WTC11 (cell line): ENCODE measurements at regions not wholly inside any gene's neighbourhood (a gene's known extent, or its start where the extent isn't known, plus 50 kb on each side); places are given as distances from the start of the nearest gene placed in this dataset.

ENCODE experiments used
- CREM ChIP-seq: sonication (generic); formaldehyde crosslinking; IDR thresholded peaks from 2 replicates; pipeline ENCODE4 v1.8.1; 2022; ENCODE audit warnings: mild to moderate bottlenecking, missing genetic modification reagents, moderate library complexity
- ELF4 ChIP-seq: sonication (generic); formaldehyde crosslinking; IDR thresholded peaks from 2 replicates; pipeline ENCODE4 v1.8.1; 2022; ENCODE audit warnings: low read depth, mild to moderate bottlenecking, moderate library complexity, missing genetic modification reagents
- FOXP4 ChIP-seq: sonication (generic); formaldehyde crosslinking; IDR thresholded peaks from 2 replicates; pipeline ENCODE4 v1.8.0; 2022; ENCODE audit warnings: mild to moderate bottlenecking, missing genetic modification reagents
- HMGXB4 ChIP-seq: sonication (generic); formaldehyde crosslinking; IDR thresholded peaks from 2 replicates; pipeline ENCODE4 v1.8.1; 2023; ENCODE audit warnings: mild to moderate bottlenecking, moderate library complexity, missing genetic modification reagents
- JUN ChIP-seq: sonication (generic); formaldehyde crosslinking; IDR thresholded peaks from 2 replicates; pipeline ENCODE4 v1.8.0; 2023; ENCODE audit warnings: mild to moderate bottlenecking, missing genetic modification reagents
- MAX ChIP-seq: sonication (generic); formaldehyde crosslinking; IDR thresholded peaks from 2 replicates; pipeline ENCODE4 v1.8.0; 2022; ENCODE audit warnings: mild to moderate bottlenecking, missing genetic modification reagents
- NFYB ChIP-seq: sonication (generic); formaldehyde crosslinking; conservative IDR thresholded peaks from 2 replicates; pipeline ENCODE4 v1.8.0; 2022; ENCODE audit warnings: low read depth, missing genetic modification reagents
- PREB ChIP-seq: sonication (generic); formaldehyde crosslinking; IDR thresholded peaks from 2 replicates; pipeline ENCODE4 v1.8.1; 2022; ENCODE audit warnings: mild to moderate bottlenecking, missing genetic modification reagents, moderate library complexity, borderline replicate concordance
- TCF7 ChIP-seq: sonication (generic); formaldehyde crosslinking; IDR thresholded peaks from 2 replicates; pipeline ENCODE4 v1.8.0; 2022; ENCODE audit warnings: mild to moderate bottlenecking, low read depth, missing genetic modification reagents, moderate library complexity
- ZBTB21 ChIP-seq: sonication (generic); formaldehyde crosslinking; IDR thresholded peaks from 2 replicates; pipeline ENCODE4 v1.8.1; 2023; ENCODE audit warnings: mild to moderate bottlenecking, missing genetic modification reagents, borderline replicate concordance
- ZNF121 ChIP-seq: sonication (generic); formaldehyde crosslinking; IDR thresholded peaks from 2 replicates; pipeline ENCODE4 v1.8.0; 2023; ENCODE audit warnings: missing genetic modification reagents
- ZNF263 ChIP-seq: sonication (generic); formaldehyde crosslinking; IDR thresholded peaks from 2 replicates; pipeline ENCODE4 v1.8.1; 2022; ENCODE audit warnings: low read depth, mild to moderate bottlenecking, moderate library complexity, missing genetic modification reagents
- ZNF423 ChIP-seq: fragments of 250-450 bp; sonication (Bioruptor Pico); IDR thresholded peaks from 2 replicates; pipeline ENCODE4 v2.1.2; 2022; ENCODE audit warnings: mild to moderate bottlenecking, moderate library complexity
- TF ChIP-seq, protein P1 (sequence below): fragments of 200-600 bp; IDR thresholded peaks from 2 replicates; pipeline ENCODE4 v1.8.0; 2022; ENCODE audit warnings: antibody characterized with exemption

DNA sequence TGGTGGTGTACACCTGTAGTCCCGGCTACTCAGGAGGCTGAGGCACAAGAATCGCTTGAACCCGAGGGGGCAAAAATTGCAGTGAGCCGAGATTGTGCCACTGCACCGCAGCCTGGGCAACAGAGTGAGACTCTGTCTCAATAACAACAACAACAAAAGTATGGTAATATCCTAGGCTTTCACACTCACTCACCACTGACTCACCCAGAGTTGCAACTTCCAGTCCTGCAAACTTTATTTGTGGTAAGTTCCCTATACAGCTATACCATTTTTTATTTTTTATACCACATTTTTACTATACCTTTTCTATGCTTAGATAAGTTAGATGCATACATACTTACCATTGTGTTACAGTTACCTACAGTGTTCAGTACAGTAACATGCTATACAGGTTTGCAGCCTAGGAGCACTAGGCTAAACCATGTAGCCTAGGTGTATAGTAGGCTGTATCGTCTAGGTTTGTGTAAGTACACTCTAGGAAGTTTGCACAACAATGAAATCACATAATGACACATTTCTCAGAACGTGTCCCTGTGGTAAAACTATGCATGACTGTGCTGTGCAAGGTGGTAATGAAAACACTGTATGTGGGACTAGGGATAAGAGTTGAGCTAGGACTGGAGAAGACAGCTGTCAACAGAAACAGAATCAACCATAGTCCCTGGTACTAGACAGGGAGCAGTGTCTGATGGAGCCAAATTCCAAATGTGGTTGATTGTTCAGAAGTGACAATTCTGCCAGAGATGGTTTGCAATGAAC lies 109.5 kb upstream of the RAD23B start:
- TF ChIP-seq, protein P1, sequence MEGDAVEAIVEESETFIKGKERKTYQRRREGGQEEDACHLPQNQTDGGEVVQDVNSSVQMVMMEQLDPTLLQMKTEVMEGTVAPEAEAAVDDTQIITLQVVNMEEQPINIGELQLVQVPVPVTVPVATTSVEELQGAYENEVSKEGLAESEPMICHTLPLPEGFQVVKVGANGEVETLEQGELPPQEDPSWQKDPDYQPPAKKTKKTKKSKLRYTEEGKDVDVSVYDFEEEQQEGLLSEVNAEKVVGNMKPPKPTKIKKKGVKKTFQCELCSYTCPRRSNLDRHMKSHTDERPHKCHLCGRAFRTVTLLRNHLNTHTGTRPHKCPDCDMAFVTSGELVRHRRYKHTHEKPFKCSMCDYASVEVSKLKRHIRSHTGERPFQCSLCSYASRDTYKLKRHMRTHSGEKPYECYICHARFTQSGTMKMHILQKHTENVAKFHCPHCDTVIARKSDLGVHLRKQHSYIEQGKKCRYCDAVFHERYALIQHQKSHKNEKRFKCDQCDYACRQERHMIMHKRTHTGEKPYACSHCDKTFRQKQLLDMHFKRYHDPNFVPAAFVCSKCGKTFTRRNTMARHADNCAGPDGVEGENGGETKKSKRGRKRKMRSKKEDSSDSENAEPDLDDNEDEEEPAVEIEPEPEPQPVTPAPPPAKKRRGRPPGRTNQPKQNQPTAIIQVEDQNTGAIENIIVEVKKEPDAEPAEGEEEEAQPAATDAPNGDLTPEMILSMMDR: no peak
- TF ChIP-seq HMGXB4 (CRISPR knock-in tag) (no peak), ELF4 (no peak), FOXP4 (CRISPR knock-in tag) (no peak), JUN (CRISPR knock-in tag) (no peak), TCF7 (CRISPR knock-in tag) (no peak), ZNF263 (no peak), ZNF423 (CRISPR knock-in tag) (no peak), CREM (CRISPR knock-in tag) (no peak), PREB (CRISPR knock-in tag) (no peak), ZBTB21 (CRISPR knock-in tag) (no peak), MAX (no peak), NFYB (CRISPR knock-in tag) (no peak), ZNF121 (no peak)
